NCI-H446 treated with DMSO at 0.1 percent for 48 hours (cell line): ENCODE measurements at regions not wholly inside any gene's neighbourhood (a gene's known extent, or its start where the extent isn't known, plus 50 kb on each side); places are given as distances from the start of the nearest gene placed in this dataset.

Experiments used
- DNase-seq: peaks from one replicate; lab custom pipeline; 2025; lab: John Stamatoyannopoulos, UW

GRCh38 chr1:163656095-163656759, 334.5 kb downstream of the NUF2 start:
- DNase-seq: no peak

GRCh38 chr1:163657719-163658118, 336.0 kb downstream of the NUF2 start:
- no peak for DNase-seq

GRCh38 chr1:163661391-163661790, 339.6 kb downstream of the NUF2 start:
- DNase-seq: no peak

DNA sequence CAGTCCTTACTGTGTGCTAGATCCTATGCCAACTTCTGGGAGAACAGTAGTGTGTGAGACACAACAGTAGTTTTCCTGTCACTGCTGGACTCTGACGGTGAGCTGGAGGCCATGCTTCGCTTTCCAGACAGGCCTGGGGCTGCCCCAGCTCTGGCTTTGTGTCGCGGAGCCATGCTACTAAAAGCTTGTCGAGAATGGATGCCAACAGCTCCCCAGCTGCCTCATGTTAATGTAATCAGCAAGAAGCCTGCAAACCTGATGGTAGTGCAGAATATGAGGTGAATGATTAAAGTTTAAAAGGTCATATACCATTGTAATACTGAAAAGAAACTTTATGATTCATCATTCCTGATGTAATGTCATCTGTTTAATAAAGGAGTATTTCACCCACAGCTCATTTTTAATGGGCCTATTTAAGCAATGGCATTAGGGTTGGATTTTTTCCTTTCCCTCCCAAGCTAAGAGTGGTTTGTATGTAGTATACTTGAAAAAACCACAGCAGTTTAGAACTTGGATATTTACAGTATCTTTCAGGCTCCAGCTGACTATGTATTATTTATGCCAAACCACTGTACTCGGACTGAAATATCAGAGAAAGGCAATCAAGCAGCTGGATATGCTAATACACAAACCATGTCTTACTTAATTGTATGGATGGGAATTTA, 343.0 kb downstream of the NUF2 start:
- DNase-seq: no peak

DNA sequence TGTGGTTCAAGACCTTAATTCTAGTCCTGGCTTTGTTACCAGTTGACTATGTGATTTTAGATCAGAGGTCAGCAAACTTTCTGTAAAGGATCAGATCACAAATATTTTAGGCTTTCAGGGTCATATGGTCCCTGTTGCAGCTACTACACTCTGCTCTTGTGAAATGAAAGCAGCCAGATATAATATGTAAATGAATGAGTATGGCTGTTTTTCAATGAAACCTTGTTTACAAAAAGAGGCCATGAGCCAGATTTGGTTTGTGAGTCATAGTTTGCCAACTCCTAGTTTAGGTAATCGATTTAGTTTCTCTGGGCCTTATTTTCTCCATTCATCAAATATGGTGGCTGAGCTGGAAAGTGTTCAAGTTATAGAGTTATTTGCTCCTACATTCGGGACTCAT, 346.7 kb downstream of the NUF2 start:
- DNase-seq: no peak

DNA sequence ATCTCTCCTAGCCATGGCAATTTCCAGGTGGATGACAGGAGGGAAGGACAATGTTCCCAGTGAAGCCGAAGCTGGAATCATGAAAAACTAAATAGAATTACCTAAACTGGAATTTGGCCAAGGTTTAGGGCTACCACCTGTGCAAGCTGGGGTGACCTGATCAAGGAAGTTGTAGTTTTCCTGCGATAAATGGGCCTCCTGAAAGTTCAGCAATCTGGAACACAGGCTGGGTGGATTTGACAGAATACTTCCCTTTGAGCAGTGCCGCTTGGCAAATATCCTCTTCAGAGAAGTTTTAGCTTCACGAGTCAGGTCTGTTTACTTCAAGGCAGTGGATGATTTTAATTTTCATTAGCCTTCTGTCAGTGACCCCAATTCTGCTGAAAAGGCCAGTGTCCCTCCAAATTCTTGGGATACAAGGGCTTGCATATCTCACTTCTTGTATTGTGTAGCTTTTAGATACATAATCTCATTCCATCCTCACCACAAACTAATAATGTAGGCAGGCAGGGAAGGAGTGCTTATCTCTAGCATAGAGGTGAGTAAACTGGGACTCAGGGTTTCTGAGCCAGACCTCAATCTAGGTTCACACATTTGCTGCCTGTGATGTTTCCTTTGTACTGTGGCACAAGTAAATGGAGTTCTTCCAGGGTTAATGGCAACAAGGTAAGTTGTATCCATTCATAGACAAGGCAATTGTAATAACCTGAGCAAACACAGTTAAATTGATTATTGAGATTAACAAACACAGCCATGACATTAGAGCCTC, 349.4 kb downstream of the NUF2 start:
- no peak for DNase-seq

GRCh38 chr1:163672976-163673758, 351.4 kb downstream of the NUF2 start:
- DNase-seq: no peak

DNA sequence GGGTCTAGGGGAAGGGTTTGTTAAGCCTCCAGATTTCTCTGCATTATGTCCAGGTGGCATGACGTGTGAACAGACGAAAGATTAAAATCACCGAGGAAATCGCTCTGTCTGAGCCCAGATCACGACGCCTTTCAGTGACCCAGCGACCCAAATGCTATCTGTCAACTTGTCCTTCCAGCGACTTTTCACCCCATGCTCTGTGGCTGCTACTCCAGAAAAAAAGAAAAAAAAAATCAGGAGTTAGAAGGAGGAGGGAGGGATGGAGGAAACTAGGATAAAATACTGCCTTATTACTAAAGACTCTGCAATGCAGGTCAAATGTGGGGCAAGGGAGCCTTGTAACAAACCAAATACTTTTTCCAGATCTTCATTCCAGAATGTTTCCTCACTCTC, 352.0 kb downstream of the NUF2 start:
- DNase-seq: no peak

GRCh38 chr1:163674236-163674635, 352.5 kb downstream of the NUF2 start:
- no peak for DNase-seq

GRCh38 chr1:163684785-163685184, 363.0 kb downstream of the NUF2 start:
- DNase-seq: no peak

DNA sequence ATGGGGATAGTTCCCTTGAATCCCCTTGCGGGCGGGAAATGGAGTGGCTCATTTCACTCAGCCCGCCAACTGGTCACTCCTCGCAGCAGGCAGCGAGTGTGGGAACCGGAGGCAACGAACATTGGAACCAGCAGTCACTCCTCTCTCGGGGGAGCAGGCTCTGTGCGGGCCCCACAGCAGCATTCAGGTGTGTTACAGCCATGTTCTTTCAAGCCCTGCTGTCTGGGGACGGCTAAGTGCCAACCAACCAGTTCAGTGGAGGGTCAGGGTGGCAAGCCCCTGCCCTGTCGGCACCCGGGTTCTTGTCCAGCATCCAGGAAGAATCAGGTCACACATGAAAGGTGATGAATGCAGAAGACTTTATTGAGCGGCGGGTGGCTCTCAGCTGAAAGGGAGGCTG, 370.5 kb downstream of the NUF2 start:
- DNase-seq: no peak

DNA sequence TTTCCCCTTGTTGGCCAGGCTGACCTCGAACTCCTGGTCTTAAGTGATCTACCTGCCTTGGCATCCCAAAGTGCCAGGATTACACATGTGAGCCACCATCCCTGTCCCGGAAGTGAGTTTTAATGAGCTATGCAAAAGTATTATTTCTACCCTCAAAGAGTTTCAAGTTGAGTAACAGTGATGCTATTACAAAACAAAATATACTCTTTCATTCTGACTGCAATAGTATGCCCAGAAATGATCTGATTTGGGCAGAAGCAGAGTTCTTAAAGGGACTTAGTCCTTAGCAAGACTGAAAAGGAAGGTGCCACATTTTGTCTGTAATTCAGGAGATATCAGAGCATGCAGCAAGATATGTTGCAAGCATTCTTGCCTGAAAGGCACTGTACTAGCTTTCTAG, 375.4 kb downstream of the NUF2 start:
- DNase-seq: no peak

DNA sequence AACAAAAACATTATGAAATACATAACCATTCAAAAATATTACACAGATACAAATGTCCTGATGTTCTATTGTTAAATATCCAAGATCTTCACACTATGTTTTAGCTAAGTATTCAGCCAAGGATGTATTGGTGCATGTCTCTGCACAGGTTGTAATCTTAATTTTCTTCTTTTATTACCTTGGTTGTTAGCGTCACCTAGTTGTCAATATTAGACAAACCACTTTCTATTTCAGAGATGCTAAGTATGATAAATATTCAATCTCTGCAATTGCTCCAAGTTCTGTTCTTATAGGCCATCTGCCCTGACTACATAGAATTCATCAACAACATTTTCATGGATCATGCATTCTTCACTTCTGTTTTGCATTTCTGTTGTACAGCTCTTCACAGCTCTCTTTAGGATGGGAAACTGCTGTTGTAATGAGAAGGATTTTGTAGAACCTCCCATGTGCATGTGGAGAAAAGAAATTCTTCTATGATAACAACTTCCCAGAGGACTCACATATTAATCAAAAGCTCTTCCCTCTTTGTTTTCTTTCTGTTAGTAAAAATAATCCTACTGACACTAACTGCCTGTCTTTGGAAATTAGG, 380.1 kb downstream of the NUF2 start:
- DNase-seq: no peak

GRCh38 chr1:163703794-163704193, 382.0 kb downstream of the NUF2 start:
- DNase-seq: no peak

DNA sequence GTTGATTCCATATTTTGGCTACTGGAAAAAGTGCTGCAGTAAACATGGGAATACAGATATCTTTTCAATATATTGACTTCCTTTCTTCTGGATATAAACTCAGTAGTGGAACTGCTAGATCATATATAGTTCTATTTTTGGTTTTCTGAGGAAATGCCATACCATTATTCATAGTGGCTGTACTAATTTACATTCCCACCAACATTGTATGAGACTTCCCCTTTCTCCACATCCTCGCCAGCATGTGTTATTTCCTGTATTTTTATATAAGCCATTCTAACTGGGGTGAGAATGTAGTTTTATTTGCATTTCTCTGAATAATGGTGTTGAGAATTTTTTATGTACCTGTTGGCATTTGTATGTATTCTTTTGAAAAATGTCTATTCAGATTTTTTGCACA, 385.2 kb downstream of the NUF2 start:
- DNase-seq: no peak

- DNase-seq: no peak
These were observed 387.9 kb downstream of the NUF2 start for GRCh38 chr1:163709636-163710035.

DNA sequence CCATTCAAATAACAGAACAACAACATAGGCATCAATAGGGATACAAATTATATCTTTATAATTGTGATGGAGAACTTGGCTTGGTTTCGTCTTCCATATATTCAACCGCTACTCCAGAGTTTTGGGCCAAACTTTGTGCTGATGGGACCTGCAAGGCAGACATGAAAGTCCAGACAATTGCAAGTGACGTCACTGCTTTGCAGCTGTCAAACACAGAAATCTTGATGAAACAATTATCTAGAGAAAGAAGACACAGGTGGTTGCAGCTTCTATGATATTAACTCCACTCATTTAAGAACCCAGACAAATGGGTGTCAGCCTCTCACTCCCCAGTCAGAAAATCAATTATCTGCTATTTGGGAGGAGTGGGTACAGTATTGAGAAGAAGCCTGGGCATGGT, 390.6 kb downstream of the NUF2 start:
- no peak for DNase-seq

GRCh38 chr1:163720294-163720693, 398.5 kb downstream of the NUF2 start:
- no peak for DNase-seq

GRCh38 chr1:163725551-163725950, 403.8 kb downstream of the NUF2 start:
- DNase-seq: no peak

GRCh38 chr1:163730411-163730821, 408.7 kb downstream of the NUF2 start:
- DNase-seq: peak; percentile 22

- no peak for DNase-seq
These were observed 415.5 kb downstream of the NUF2 start for GRCh38 chr1:163737261-163737660.

- no peak for DNase-seq
These were observed 422.6 kb downstream of the NUF2 start for GRCh38 chr1:163744301-163744887.
